ENCODE measurements at regions not wholly inside any gene's neighbourhood (a gene's known extent, or its start where the extent isn't known, plus 50 kb on each side); places are given as distances from the start of the nearest gene placed in this dataset.

DNA sequence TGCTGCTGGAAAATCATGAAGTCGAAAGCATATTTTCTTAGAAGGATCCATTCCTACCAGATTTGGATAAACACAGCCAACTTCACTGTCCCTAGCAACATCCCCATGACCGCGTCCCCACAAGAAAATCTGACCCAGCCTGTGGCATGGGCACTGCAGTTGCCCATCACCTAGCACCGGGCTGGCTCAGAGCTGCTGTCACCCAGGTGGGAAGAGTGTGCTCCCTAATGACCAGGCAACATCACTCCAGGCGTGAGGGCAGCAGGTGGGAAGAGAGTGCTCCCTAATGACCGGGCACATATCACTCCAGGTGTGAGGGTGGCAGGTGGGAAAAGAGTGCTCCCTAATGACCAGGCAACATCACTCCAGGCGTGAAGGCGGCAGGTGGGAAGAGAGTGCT, 238.0 kb downstream of the TBXT start (continued):
- TF ChIP-seq, protein P1, sequence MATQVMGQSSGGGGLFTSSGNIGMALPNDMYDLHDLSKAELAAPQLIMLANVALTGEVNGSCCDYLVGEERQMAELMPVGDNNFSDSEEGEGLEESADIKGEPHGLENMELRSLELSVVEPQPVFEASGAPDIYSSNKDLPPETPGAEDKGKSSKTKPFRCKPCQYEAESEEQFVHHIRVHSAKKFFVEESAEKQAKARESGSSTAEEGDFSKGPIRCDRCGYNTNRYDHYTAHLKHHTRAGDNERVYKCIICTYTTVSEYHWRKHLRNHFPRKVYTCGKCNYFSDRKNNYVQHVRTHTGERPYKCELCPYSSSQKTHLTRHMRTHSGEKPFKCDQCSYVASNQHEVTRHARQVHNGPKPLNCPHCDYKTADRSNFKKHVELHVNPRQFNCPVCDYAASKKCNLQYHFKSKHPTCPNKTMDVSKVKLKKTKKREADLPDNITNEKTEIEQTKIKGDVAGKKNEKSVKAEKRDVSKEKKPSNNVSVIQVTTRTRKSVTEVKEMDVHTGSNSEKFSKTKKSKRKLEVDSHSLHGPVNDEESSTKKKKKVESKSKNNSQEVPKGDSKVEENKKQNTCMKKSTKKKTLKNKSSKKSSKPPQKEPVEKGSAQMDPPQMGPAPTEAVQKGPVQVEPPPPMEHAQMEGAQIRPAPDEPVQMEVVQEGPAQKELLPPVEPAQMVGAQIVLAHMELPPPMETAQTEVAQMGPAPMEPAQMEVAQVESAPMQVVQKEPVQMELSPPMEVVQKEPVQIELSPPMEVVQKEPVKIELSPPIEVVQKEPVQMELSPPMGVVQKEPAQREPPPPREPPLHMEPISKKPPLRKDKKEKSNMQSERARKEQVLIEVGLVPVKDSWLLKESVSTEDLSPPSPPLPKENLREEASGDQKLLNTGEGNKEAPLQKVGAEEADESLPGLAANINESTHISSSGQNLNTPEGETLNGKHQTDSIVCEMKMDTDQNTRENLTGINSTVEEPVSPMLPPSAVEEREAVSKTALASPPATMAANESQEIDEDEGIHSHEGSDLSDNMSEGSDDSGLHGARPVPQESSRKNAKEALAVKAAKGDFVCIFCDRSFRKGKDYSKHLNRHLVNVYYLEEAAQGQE (IDR thresholded peaks at IDR 0.05) = no peak
- TF ChIP-seq JUND (IDR thresholded peaks at IDR 0.05) = no peak

DNA sequence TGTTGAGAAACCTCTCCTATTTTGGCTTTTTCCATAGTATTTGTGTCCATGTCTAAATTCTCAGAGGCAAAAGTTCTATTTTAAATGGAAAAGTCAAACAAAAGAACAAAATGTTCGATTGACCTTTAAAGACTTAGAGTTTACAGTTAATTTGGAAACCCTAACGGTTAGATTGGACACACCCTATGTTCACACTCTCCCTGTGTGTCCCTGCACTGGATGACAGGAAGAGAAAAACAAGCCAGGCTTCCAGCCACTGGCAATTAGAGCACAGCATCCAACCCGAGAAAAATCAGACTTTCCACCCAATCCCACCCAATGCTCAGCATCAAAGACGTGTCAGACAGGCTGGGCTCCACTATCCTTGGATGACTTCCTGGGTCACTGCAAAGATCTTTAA, 241.3 kb downstream of the TBXT start:
- H3K9me3 ChIP-seq (ENCODE audit: control insufficient read depth in 4 of 4, low read length in 3 of 4) = no peaks in the 10 kb centered on the region
- DNase-seq (ENCODE audit: low spot score) = no peak
- no peaks in the 10 kb centered on the region for H3K4me1 ChIP-seq (ENCODE audit: control insufficient read depth in 4 of 4, insufficient read depth in 4 of 4, low read length in 3 of 4)
- no peak overlapping the region for H3K27ac ChIP-seq (ENCODE audit: low read depth in 1 of 2, low read length in 2 of 2)
- H3K36me3 ChIP-seq (ENCODE audit: control insufficient read depth in 4 of 4, insufficient read depth in 3 of 4, low read depth in 1 of 4, low read length in 3 of 4) = no peaks in the 10 kb centered on the region
- WGBS = 53% methylated on average over 4 of the region's 4 CpGs
- TF ChIP-seq NR2F2 (IDR thresholded peaks at IDR 0.05) = no peak
- no peak for TF ChIP-seq YY1 (IDR thresholded peaks at IDR 0.05)
- TF ChIP-seq, protein P1 (IDR thresholded peaks at IDR 0.05) = no peak
- TF ChIP-seq TAF1 (conservative IDR thresholded peaks at IDR 0.05) = no peak
- no peak for TF ChIP-seq RXRA (IDR thresholded peaks at IDR 0.05)
- peaks cover 0 to 3% (median 0%) of the 10 kb centered on the region in 4 donors for H3K27me3 ChIP-seq (ENCODE audit: control insufficient read depth in 4 of 4, insufficient read depth in 4 of 4, low read length in 3 of 4)
- no peak overlapping the region for H3K9ac ChIP-seq (ENCODE audit: low read depth in 1 of 2, low read length in 2 of 2)
- no peak overlapping the region for H3K4me3 ChIP-seq (ENCODE audit: low read depth in 1 of 3, low read length in 3 of 3)

DNA sequence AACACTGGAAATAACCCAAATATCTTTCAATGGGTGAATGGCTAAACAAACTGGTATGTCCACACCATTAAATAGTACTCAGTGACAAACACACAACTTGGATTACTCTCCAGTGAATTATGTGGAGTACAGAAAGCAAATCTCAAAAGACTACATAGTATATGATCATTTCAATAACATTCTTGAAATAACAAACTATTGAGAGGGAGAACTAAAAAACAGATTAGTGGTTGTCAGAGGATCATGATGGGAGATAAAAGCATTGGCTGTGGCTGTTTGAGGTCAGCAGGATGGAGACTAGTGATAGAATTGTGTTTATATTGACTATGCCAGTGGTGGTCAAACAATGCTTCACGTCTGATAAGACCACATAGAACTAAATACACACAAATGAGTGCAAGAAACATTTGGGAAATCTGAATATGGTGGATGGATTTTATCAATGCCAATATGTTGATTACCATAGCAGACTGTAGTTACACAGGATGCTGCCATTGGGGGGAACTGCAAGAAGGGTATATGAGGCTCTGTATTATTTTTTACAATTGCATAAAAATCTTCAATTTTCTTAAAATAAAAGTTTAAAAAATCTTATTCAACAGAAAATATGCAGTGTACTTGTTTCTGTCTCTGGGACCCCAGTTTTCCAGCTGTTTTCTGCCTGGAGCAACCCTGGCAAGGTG, 242.0 kb downstream of the TBXT start:
- DNase-seq (ENCODE audit: low spot score) = no peak
- Histone ChIP-seq H3K36me3 (ENCODE audit: control insufficient read depth in 4 of 4, insufficient read depth in 3 of 4, low read depth in 1 of 4, low read length in 3 of 4) (no peaks in the 10 kb centered on the region), H3K27ac (ENCODE audit: low read depth in 1 of 2, low read length in 2 of 2) (no peak overlapping the region), H3K4me1 (ENCODE audit: control insufficient read depth in 4 of 4, insufficient read depth in 4 of 4, low read length in 3 of 4) (no peaks in the 10 kb centered on the region), H3K4me3 (ENCODE audit: low read depth in 1 of 3, low read length in 3 of 3) (no peak overlapping the region), H3K27me3 (ENCODE audit: control insufficient read depth in 4 of 4, insufficient read depth in 4 of 4, low read length in 3 of 4) (peaks cover 0 to 3% (median 0%) of the 10 kb centered on the region in 4 donors), H3K9ac (ENCODE audit: low read depth in 1 of 2, low read length in 2 of 2) (no peak overlapping the region), H3K9me3 (ENCODE audit: control insufficient read depth in 4 of 4, low read length in 3 of 4) (no peaks in the 10 kb centered on the region)
- 28% methylated on average over 1 of the region's 1 CpG for WGBS
- TF ChIP-seq FOXA1 (IDR thresholded peaks at IDR 0.05) (no peak), YY1 (IDR thresholded peaks at IDR 0.05) (no peak), HNF4A (conservative IDR thresholded peaks at IDR 0.05) (no peak), EGR1 (IDR thresholded peaks at IDR 0.05; ENCODE audit: low read depth in 2 of 2) (no peak), TAF1 (conservative IDR thresholded peaks at IDR 0.05) (no peak), RXRA (IDR thresholded peaks at IDR 0.05) (no peak), NR2F2 (IDR thresholded peaks at IDR 0.05) (no peak), SP1 (IDR thresholded peaks at IDR 0.05) (no peak), RAD21 (IDR thresholded peaks at IDR 0.05) (no peak), GABPA (IDR thresholded peaks at IDR 0.05 in 1 of 2, conservative IDR thresholded peaks at IDR 0.05 in 1 of 2) (no peak), HNF4G (IDR thresholded peaks at IDR 0.05) (no peak), FOXA2 (IDR thresholded peaks at IDR 0.05) (no peak)
- TF ChIP-seq, protein P2, sequence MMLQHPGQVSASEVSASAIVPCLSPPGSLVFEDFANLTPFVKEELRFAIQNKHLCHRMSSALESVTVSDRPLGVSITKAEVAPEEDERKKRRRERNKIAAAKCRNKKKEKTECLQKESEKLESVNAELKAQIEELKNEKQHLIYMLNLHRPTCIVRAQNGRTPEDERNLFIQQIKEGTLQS (IDR thresholded peaks at IDR 0.05) = no peak
- TF ChIP-seq, protein P3, sequence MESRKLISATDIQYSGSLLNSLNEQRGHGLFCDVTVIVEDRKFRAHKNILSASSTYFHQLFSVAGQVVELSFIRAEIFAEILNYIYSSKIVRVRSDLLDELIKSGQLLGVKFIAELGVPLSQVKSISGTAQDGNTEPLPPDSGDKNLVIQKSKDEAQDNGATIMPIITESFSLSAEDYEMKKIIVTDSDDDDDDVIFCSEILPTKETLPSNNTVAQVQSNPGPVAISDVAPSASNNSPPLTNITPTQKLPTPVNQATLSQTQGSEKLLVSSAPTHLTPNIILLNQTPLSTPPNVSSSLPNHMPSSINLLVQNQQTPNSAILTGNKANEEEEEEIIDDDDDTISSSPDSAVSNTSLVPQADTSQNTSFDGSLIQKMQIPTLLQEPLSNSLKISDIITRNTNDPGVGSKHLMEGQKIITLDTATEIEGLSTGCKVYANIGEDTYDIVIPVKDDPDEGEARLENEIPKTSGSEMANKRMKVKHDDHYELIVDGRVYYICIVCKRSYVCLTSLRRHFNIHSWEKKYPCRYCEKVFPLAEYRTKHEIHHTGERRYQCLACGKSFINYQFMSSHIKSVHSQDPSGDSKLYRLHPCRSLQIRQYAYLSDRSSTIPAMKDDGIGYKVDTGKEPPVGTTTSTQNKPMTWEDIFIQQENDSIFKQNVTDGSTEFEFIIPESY (IDR thresholded peaks at IDR 0.05) = no peak
- TF ChIP-seq, protein P4, sequence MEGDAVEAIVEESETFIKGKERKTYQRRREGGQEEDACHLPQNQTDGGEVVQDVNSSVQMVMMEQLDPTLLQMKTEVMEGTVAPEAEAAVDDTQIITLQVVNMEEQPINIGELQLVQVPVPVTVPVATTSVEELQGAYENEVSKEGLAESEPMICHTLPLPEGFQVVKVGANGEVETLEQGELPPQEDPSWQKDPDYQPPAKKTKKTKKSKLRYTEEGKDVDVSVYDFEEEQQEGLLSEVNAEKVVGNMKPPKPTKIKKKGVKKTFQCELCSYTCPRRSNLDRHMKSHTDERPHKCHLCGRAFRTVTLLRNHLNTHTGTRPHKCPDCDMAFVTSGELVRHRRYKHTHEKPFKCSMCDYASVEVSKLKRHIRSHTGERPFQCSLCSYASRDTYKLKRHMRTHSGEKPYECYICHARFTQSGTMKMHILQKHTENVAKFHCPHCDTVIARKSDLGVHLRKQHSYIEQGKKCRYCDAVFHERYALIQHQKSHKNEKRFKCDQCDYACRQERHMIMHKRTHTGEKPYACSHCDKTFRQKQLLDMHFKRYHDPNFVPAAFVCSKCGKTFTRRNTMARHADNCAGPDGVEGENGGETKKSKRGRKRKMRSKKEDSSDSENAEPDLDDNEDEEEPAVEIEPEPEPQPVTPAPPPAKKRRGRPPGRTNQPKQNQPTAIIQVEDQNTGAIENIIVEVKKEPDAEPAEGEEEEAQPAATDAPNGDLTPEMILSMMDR (IDR thresholded peaks at IDR 0.05; ENCODE audit: low read depth, low read length, missing input control) = no peak
